Neural progenitor cell (in vitro differentiated cells): ENCODE measurements at regions not wholly inside any gene's neighbourhood (a gene's known extent, or its start where the extent isn't known, plus 50 kb on each side); places are given as distances from the start of the nearest gene placed in this dataset.

Source experiments
- DNase-seq: peaks from one replicate; pipeline ENCODE4 v3.0.0-alpha.2; 2016; ENCODE audit warnings: low spot score
- H2AFZ ChIP-seq: fragments of 200-600 bp; sonication (generic); replicated peaks from 2 replicates; pipeline ENCODE4 v1.6.1; 2016; ENCODE audit warnings: antibody characterized with exemption
- H3F3A ChIP-seq: fragments of 200-600 bp; sonication (generic); 2 replicates; pipeline ENCODE4 v1.6.1; 2016; ENCODE audit warnings: antibody characterized with exemption, low read depth
- H3K27ac ChIP-seq: fragments of 200-600 bp; sonication (generic); 2 replicates; pipeline ENCODE4 v1.5.1; 2016; ENCODE audit warnings: mild to moderate bottlenecking
- H3K27me3 ChIP-seq: fragments of 200-600 bp; sonication (generic); 2 replicates; pipeline ENCODE4 v1.6.1; 2016; ENCODE audit warnings: mild to moderate bottlenecking, moderate library complexity
- H3K36me3 ChIP-seq: fragments of 200-600 bp; sonication (generic); 2 replicates; pipeline ENCODE4 v1.5.1; 2016
- H3K4me1 ChIP-seq: fragments of 200-600 bp; sonication (generic); 2 replicates; pipeline ENCODE4 v1.6.1; 2016; ENCODE audit warnings: mixed run types
- H3K4me2 ChIP-seq: fragments of 200-600 bp; sonication (generic); 2 replicates; pipeline ENCODE4 v1.6.1; 2016
- H3K4me3 ChIP-seq: fragments of 200-600 bp; sonication (generic); 2 replicates; pipeline ENCODE4 v1.5.1; 2016
- H3K79me2 ChIP-seq: fragments of 200-600 bp; sonication (generic); 2 replicates; pipeline ENCODE4 v1.6.1; 2016; ENCODE audit warnings: low read depth
- H3K9ac ChIP-seq: fragments of 200-600 bp; sonication (generic); 2 replicates; pipeline ENCODE4 v1.6.1; 2016
- H3K9me3 ChIP-seq: fragments of 200-600 bp; sonication (generic); 2 replicates; pipeline ENCODE4 v1.5.1; 2016; ENCODE audit warnings: low read depth
- H4K20me1 ChIP-seq: fragments of 200-600 bp; sonication (generic); 2 replicates; pipeline ENCODE4 v1.6.1; 2016; ENCODE audit warnings: low read depth
- H3K27ac Mint-ChIP-seq: 3 replicates; pipeline ENCODE4 v1.8.0; 2021; ENCODE audit warnings: mixed read lengths
- H3K27me3 Mint-ChIP-seq: 2 replicates; pipeline ENCODE4 v1.8.0; 2022; ENCODE audit warnings: low read depth, mild to moderate bottlenecking, inconsistent platforms, moderate library complexity, mixed read lengths; ENCODE audit not compliant: insufficient read depth
- H3K36me3 Mint-ChIP-seq: 3 replicates; pipeline ENCODE4 v1.8.0; 2021; ENCODE audit warnings: mixed read lengths
- H3K4me1 Mint-ChIP-seq: 3 replicates; pipeline ENCODE4 v1.8.0; 2021; ENCODE audit warnings: mixed read lengths
- H3K4me3 Mint-ChIP-seq: 3 replicates; pipeline ENCODE4 v1.8.0; 2021; ENCODE audit warnings: mild to moderate bottlenecking, moderate library complexity, mixed read lengths
- H3K9me3 Mint-ChIP-seq: 3 replicates; pipeline ENCODE4 v1.8.0; 2020; ENCODE audit warnings: mixed read lengths
- EZH2 ChIP-seq: fragments of 200-600 bp; sonication (generic); IDR thresholded peaks from 2 replicates; pipeline ENCODE4 v1.6.1; 2017; ENCODE audit warnings: antibody characterized with exemption, mild to moderate bottlenecking, moderate library complexity
- EZH2phosphoT487 ChIP-seq: fragments of 200-600 bp; sonication (generic); IDR thresholded peaks from 2 replicates; pipeline ENCODE4 v1.6.1; 2017; ENCODE audit warnings: antibody characterized with exemption
- TF ChIP-seq, protein P1 (sequence below): fragments of 200-600 bp; sonication (generic); IDR thresholded peaks from 2 replicates; pipeline ENCODE4 v1.5.1; 2017; ENCODE audit warnings: antibody characterized with exemption, mild to moderate bottlenecking

DNA sequence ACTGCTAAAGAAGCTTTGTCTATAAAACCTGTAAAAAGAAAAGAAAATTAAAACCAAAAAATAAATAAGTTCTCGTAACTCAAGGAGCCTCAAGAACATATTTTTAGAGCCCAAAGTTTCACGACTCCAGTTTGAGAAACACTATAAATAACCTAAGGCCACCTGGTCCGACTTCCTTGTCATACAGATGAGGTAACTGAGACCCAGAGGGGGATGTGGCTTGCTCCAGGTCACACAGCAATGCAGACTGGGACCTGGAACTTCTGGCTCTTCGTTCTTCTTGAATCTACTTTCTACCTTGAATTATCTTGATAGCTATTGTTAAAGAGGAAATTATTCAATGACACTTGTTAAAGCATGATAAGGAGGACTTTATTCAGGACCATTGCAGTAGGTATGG, 514.8 kb downstream of the CDK5RAP2 start:
- Histone ChIP-seq H2AFZ (no peak overlapping the region), H4K20me1 (no peaks in the 10 kb centered on the region), H3K4me2 (no peak overlapping the region), H3K36me3 (no peaks in the 10 kb centered on the region), H3K27me3 (no peaks in the 10 kb centered on the region), H3K9ac (no peak overlapping the region), H3K27ac (no peak overlapping the region), H3K79me2 (no peaks in the 10 kb centered on the region), H3K9me3 (no peaks in the 10 kb centered on the region), H3K4me1 (no peaks in the 10 kb centered on the region), H3K4me3 (no peak overlapping the region), H3F3A (no peaks in the 10 kb centered on the region)
- no peak for TF ChIP-seq EZH2
- TF ChIP-seq EZH2phosphoT487 = no peak
- TF ChIP-seq, protein P1, sequence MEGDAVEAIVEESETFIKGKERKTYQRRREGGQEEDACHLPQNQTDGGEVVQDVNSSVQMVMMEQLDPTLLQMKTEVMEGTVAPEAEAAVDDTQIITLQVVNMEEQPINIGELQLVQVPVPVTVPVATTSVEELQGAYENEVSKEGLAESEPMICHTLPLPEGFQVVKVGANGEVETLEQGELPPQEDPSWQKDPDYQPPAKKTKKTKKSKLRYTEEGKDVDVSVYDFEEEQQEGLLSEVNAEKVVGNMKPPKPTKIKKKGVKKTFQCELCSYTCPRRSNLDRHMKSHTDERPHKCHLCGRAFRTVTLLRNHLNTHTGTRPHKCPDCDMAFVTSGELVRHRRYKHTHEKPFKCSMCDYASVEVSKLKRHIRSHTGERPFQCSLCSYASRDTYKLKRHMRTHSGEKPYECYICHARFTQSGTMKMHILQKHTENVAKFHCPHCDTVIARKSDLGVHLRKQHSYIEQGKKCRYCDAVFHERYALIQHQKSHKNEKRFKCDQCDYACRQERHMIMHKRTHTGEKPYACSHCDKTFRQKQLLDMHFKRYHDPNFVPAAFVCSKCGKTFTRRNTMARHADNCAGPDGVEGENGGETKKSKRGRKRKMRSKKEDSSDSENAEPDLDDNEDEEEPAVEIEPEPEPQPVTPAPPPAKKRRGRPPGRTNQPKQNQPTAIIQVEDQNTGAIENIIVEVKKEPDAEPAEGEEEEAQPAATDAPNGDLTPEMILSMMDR = no peak
- Mint-ChIP-seq H3K4me1 (no peaks in the 10 kb centered on the region), H3K27ac (no peak overlapping the region), H3K9me3 (peaks cover 2% of the 10 kb centered on the region), H3K4me3 (no peak overlapping the region), H3K36me3 (no peaks in the 10 kb centered on the region), H3K27me3 (peaks cover 2% of the 10 kb centered on the region)
- DNase-seq = no peak

DNA sequence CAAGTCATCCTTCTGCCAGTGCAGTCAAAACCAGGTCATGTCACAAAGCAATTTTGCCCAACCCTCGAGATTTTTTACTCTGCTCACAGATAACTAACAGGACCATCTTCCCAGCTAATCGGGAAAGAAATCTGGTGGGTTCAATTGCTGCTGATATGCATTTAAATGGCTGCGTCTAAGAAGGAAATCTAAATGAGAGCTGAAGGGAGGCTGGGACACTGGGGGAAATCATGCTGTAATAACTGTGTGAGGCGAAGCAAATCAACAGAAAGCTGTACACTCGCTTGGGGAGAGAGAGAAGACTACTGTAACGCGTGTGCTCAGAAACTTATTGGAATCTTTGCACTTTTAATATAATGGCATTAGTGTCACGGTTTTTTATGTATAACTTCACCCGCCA, 535.0 kb downstream of the CDK5RAP2 start:
- Mint-ChIP-seq H3K36me3 (no peaks in the 10 kb centered on the region), H3K27me3 (no peaks in the 10 kb centered on the region), H3K27ac (no peak overlapping the region), H3K4me1 (peaks cover 8% of the 10 kb centered on the region), H3K4me3 (no peak overlapping the region), H3K9me3 (no peaks in the 10 kb centered on the region)
- Histone ChIP-seq H3K27ac (no peak overlapping the region), H3K79me2 (no peaks in the 10 kb centered on the region), H3F3A (no peaks in the 10 kb centered on the region), H3K36me3 (no peaks in the 10 kb centered on the region), H4K20me1 (no peaks in the 10 kb centered on the region), H2AFZ (no peak overlapping the region), H3K4me1 (no peaks in the 10 kb centered on the region), H3K9me3 (no peaks in the 10 kb centered on the region), H3K9ac (no peak overlapping the region), H3K4me2 (no peak overlapping the region), H3K4me3 (no peak overlapping the region), H3K27me3 (no peaks in the 10 kb centered on the region)
- DNase-seq = no peak
- TF ChIP-seq EZH2 (no peak), EZH2phosphoT487 (no peak)
- TF ChIP-seq, protein P1 = no peak

DNA sequence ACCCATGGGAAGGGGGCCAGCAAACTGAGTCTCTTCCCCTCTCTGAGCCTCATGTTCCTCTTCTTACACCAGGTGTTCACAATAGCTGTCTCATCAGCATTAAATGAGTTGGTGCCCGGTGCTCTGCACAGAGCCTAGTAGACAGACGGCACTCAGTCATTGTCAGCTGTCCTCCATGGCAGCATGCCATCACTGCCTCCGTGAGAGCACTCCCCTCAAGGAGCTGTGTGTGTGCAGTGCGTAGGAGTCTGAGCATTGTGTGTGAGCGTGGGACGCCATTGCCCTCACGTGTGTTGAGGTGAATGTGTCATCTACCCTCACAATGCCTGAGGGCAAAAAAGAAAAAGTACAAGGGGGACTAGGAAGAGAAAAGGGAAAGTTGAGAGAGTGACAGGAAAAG, 536.5 kb downstream of the CDK5RAP2 start:
- Histone ChIP-seq H3K9ac (no peak overlapping the region), H3K4me1 (no peaks in the 10 kb centered on the region), H2AFZ (no peak overlapping the region), H3K27ac (no peak overlapping the region), H3K27me3 (no peaks in the 10 kb centered on the region), H3F3A (no peaks in the 10 kb centered on the region), H3K4me3 (no peak overlapping the region), H4K20me1 (no peaks in the 10 kb centered on the region), H3K9me3 (no peaks in the 10 kb centered on the region), H3K79me2 (no peaks in the 10 kb centered on the region), H3K36me3 (no peaks in the 10 kb centered on the region), H3K4me2 (no peak overlapping the region)
- DNase-seq = no peak
- no peak overlapping the region for H3K27ac Mint-ChIP-seq
- TF ChIP-seq, protein P1 = no peak
- TF ChIP-seq EZH2 (no peak), EZH2phosphoT487 (no peak)
- no peaks in the 10 kb centered on the region for H3K9me3 Mint-ChIP-seq
- H3K4me3 Mint-ChIP-seq = no peak overlapping the region
- H3K27me3 Mint-ChIP-seq = no peaks in the 10 kb centered on the region
- H3K36me3 Mint-ChIP-seq = no peaks in the 10 kb centered on the region
- peaks cover 8% of the 10 kb centered on the region for H3K4me1 Mint-ChIP-seq

DNA sequence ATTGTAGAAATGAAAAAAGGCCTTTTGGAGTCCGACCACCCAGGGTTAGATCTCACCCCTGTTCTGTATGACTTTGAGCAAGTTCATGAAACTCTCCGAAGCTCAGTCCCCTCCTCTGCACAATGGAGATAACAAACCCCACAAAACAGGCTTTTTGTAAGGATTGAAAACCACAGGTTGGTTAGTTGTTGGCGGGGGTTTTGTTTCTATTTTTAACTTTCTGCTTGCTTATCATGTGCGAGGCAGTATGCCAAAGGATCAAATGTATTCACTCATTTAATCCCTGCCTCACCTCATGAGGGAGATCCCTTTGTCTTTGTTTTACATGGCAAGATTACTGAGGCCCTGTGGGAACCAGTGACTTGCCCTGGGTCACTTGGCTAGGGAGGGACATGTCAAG, 539.1 kb downstream of the CDK5RAP2 start:
- Histone ChIP-seq H3K27ac (no peak overlapping the region), H3K27me3 (no peaks in the 10 kb centered on the region), H3F3A (no peaks in the 10 kb centered on the region), H3K4me1 (peaks cover 8% of the 10 kb centered on the region), H3K36me3 (no peaks in the 10 kb centered on the region), H3K79me2 (no peaks in the 10 kb centered on the region), H3K9ac (no peak overlapping the region), H3K4me3 (no peak overlapping the region), H4K20me1 (no peaks in the 10 kb centered on the region), H2AFZ (no peak overlapping the region), H3K4me2 (no peak overlapping the region), H3K9me3 (no peaks in the 10 kb centered on the region)
- H3K9me3 Mint-ChIP-seq = no peaks in the 10 kb centered on the region
- H3K36me3 Mint-ChIP-seq = no peaks in the 10 kb centered on the region
- no peak for TF ChIP-seq EZH2
- TF ChIP-seq, protein P1 = no peak
- TF ChIP-seq EZH2phosphoT487 = no peak
- peaks cover 8% of the 10 kb centered on the region for H3K4me1 Mint-ChIP-seq
- H3K27ac Mint-ChIP-seq = no peak overlapping the region
- no peak overlapping the region for H3K4me3 Mint-ChIP-seq
- H3K27me3 Mint-ChIP-seq = peaks cover 3% of the 10 kb centered on the region
- no peak for DNase-seq
